ENCODE measurements at regions not wholly inside any gene's neighbourhood (a gene's known extent, or its start where the extent isn't known, plus 50 kb on each side); places are given as distances from the start of the nearest gene placed in this dataset.

DNA sequence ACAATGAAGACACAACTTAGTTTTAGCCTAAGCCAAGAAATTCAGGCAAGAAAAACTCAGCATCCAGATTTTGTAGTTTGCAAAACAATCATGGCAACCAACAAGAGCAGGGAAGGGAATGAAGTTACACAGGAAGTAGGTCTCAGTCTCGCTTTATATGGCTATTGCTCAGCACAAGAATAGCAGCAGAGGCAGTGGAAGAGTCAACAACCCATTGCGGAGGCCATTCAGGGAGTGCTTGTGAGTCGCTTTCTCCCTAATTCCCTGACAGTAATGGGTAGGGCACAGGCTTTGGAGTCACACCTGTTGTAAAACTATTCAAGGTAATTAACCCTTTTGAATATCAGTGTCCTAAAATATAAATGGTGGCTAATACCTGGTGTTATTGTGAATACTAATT, 238.5 kb downstream of the HDGFL1 start:
- DNase-seq (ENCODE audit: low read depth in 2 of 2), result no peak

DNA sequence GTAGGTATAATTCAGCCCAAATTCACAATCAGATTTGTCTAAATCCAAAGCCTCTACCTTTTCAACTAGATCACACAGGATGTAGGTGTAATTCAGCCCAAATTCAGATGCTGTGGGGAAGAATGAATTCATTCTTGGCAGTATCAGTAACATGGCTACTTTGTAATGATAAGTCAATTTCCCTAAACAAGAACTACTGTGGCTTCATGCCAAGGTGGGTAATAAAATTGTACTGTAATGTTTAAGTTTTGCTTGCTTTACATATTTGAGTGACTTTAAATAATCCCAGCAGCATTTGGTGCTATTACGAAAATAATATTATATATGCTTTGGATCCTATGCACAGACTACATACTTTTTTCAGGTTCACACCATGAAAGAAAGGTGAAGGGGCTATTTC, 239.1 kb downstream of the HDGFL1 start:
- no peak for DNase-seq (ENCODE audit: low read depth in 2 of 2)

- no peak for DNase-seq (ENCODE audit: low read depth in 2 of 2)
Observed at GRCh38 chr6:22809370-22809769, 240.0 kb downstream of the HDGFL1 start.

DNA sequence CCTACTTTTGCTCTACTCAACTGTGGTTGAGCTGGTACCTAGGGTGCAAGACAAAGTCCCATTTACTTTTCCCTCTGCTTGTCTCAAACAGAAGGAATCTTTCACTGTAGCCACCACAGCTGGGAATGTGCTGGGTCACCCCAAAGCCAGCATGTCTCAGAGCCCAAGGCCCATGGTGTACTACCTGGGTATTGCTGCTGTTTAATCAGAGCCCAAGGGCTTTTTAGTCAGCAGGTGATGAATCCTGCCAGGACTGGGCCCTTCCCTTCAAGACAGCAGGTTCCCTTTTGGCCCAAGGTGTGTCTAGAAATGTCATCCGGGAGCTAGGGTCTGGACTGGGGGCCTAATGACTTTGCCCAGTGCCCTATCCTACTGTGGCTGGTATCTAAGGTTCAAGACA, 249.8 kb downstream of the HDGFL1 start:
- DNase-seq (ENCODE audit: low read depth in 2 of 2), result no peak

GRCh38 chr6:22821664-22822320, 252.4 kb downstream of the HDGFL1 start:
- DNase-seq (ENCODE audit: low read depth in 2 of 2), result no peak

- no peak for DNase-seq (ENCODE audit: low read depth in 2 of 2)
Observed at GRCh38 chr6:22825210-22825609, 255.8 kb downstream of the HDGFL1 start.

GRCh38 chr6:22826961-22827360, 257.6 kb downstream of the HDGFL1 start:
- no peak for DNase-seq (ENCODE audit: low read depth in 2 of 2)

DNA sequence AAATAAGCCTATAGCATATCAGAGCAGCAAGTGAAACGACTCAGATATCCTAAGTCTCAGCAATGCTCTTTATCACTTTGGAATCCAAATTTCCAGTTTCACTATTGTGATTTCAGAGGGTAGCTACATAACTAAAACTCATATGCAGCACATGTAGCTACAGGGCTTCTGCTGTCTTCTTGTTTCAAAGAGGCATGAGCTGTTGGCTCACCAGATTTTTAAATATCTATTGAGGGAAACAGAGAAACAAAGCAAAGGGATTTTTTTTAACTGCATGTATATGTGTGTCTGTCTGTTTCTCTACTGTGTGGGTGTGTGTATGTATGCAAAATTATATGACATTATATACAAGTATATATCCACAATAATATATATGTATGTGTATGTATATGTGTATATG, 258.4 kb downstream of the HDGFL1 start:
- no peak for DNase-seq (ENCODE audit: low read depth in 2 of 2)

- no peak for DNase-seq (ENCODE audit: low read depth in 2 of 2)
Observed at GRCh38 chr6:22828179-22829062, 259.1 kb downstream of the HDGFL1 start.

DNA sequence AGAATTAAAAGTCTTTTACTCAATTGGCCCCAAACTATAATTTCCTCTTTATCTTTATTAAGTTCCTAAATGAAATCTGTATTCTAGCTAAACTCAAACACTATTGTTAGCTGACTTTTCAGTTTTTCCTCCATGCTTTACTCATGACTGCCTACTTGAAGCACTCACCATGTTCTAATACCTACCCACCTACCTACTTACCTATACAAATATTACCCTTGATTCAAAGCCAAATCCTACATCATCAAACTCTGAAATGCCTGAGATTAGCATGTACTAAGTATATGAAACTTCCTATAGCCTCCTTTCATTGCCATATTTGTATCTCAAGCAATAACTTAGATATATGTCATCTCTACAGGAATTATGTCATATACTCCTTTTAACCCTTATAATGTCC, 259.7 kb downstream of the HDGFL1 start:
- DNase-seq (ENCODE audit: low read depth in 2 of 2), result no peak

DNA sequence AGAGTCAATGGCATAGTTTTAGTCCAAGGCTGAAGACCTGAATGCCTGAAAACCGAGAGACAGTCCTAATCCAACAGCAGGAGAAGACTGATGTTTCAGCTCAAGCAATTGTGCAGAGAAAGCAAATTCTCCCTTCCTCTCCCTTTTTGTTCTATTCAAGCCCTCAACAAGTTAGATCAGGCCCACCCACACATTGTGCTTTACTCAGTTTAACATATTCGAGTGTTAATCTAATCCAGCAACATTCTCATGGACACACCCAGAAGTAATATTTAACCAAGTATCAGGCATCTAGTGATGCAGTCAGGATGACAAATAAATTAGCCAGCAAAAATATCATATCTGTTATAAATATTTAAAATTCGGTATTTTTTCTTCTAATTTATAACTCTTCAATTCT, 261.1 kb downstream of the HDGFL1 start:
- no peak for DNase-seq (ENCODE audit: low read depth in 2 of 2)

GRCh38 chr6:22833191-22833590, 263.8 kb downstream of the HDGFL1 start:
- no peak for DNase-seq (ENCODE audit: low read depth in 2 of 2)

GRCh38 chr6:22838345-22838744, 269.0 kb downstream of the HDGFL1 start:
- no peak for DNase-seq (ENCODE audit: low read depth in 2 of 2)

DNA sequence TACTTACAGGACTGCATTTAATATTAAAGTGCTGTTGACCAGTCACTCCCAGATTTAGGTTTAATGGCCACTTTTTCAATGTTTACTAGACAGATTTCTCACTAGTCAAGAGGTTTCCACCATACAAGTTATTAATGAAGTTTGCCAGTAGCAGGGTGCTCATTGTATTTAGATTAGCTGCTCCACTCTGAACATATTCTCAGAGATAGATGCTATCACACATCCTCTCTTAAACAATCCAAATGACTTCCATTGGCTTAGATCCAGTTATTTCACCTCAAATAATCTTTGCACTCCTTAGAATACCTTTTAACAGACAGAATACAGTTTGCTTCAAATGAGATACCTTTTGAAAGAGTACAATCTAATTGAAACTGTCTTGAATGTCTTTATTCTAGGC, 276.1 kb downstream of the HDGFL1 start:
- DNase-seq (ENCODE audit: low read depth in 2 of 2), result no peak

DNA sequence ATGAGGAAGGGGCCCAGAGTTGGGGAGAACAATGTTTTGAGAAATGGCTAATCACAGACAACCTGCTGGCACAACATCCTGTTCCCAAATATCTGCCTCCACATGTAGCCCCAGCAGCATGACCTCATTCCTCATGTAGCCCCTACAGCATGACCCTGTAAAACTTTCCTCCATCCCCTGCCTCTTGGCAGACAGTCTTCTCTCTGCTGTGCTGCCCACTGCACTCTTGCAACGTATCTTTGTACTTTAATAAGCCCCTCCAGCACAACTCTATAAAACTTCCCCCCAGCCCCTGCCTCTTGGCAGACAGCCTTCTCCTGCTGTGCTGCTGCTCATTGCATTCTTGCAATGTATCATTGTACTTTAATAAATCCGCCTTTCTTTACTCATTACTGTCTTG, 278.8 kb downstream of the HDGFL1 start:
- DNase-seq (ENCODE audit: low read depth in 2 of 2), result no peak

DNA sequence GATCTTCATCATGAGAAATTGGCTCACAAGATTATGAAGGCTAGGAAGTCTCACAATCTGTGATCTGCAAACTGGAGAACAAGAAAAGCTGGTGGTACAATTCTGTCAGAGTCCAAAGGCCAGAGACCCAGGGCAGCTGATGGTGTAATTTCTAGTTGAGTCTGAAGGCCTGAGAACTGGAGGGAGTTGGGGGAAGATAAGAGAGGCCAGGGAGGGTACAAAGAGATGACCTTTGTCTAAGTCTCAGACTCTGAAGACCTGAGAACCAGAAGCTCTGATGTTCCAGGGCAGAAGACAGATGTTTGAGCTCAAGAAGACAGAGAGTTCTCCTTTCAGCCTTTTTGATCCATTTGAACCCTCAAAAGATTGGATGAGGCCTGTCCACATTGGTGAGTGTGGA, 280.6 kb downstream of the HDGFL1 start:
- DNase-seq (ENCODE audit: low read depth in 2 of 2), result no peak

DNA sequence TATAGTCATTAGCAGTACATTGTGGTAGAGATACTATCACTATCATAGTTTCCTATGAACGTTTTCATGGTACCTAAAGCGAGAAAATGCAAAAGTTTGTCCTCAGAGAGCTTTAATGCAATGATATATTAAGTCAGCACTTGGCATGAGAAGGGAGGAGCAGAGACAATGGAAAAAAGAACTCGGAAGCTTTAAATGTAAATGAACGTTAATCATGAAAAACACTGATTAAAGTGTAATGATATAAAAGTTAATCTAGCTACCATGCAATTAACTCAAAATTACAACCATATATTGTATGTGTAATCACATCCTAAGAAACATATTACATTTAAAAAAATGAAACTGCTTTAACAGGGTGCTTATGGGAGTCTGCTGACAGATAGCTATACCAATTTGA, 282.7 kb downstream of the HDGFL1 start:
- no peak for DNase-seq (ENCODE audit: low read depth in 2 of 2)

GRCh38 chr6:22873513-22874136, 304.3 kb downstream of the HDGFL1 start:
- no peak for DNase-seq (ENCODE audit: low read depth in 2 of 2)

- DNase-seq (ENCODE audit: low read depth in 2 of 2), result no peak
Observed at GRCh38 chr6:22875845-22876244, 306.5 kb downstream of the HDGFL1 start.

DNA sequence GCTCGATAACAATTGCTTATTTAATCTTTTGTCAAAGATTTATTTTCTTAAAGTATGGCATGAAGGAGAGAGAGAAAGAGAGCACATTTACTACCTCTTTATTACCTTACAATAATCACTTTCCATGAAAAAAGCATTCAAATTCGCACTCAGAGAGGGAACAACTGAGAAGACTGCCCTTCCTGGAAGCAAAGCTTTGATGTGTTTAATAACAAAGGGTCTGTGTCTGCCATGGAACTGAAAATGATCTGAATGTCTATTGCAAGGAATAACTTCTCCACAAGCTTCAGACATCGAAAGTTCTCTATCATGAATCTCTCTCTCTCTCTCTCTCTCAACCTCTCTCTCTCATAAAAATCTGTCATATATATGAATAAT, 308.9 kb downstream of the HDGFL1 start:
- no peak for DNase-seq (ENCODE audit: low read depth in 2 of 2)

GRCh38 chr6:22878706-22879105, 309.3 kb downstream of the HDGFL1 start:
- DNase-seq (ENCODE audit: low read depth in 2 of 2), result no peak

GRCh38 chr6:22880686-22881433, 311.5 kb downstream of the HDGFL1 start:
- DNase-seq (ENCODE audit: low read depth in 2 of 2), result no peak

All from stimulated activated CD4-positive, alpha-beta T cell treated with anti-CD3 and anti-CD28 coated beads, Interleukin-4, amount 100 ng/mL, for 48 hours (primary cell).